Nucleus accumbens (tissue), 56 donors: ENCODE measurements at regions not wholly inside any gene's neighbourhood (a gene's known extent, or its start where the extent isn't known, plus 50 kb on each side); places are given as distances from the start of the nearest gene placed in this dataset.

Experiments
- DNase-seq, 56 donors: peaks; one replicate each; lab custom pipeline; 2025; lab: John Stamatoyannopoulos, UW

DNA sequence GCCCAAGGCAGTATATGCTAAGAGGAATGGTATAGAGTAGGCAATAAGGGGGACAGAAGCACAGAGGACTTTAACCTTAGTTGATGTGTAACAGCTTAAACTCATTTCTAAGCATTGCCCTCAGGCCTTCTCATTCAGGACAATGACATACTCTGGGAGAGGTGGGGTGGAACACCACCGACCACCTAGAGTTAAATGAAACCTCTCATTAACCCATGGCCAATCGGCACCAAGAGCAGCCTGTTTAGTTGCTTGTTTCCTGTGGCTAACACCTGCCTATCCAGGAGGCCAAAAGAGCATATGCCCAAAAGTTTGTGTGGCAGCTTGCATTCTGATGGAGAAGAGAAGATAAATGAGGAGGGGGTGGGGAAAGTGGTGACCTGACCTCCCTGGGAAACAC is 50.0 kb downstream of the PABIR2 start:
- DNase-seq, result no peak

DNA sequence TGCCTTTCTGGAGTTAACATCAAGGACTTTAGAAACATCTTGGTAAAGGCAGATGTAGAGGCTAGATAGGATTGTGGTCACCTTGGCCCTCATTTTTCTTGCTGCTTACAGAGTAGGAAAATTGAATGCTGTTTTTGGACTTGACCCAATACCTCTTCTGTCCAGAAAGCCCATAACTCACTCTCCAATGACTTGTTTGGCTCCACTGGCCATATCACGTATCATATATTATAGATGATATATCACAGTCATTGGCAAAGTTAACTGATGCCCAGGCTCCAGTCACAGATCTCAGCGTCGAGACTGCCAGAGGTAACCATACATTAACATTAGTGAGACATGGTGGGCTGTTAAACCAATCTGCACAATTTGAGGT is 50.6 kb downstream of the PABIR2 start:
- no peak for DNase-seq

DNA sequence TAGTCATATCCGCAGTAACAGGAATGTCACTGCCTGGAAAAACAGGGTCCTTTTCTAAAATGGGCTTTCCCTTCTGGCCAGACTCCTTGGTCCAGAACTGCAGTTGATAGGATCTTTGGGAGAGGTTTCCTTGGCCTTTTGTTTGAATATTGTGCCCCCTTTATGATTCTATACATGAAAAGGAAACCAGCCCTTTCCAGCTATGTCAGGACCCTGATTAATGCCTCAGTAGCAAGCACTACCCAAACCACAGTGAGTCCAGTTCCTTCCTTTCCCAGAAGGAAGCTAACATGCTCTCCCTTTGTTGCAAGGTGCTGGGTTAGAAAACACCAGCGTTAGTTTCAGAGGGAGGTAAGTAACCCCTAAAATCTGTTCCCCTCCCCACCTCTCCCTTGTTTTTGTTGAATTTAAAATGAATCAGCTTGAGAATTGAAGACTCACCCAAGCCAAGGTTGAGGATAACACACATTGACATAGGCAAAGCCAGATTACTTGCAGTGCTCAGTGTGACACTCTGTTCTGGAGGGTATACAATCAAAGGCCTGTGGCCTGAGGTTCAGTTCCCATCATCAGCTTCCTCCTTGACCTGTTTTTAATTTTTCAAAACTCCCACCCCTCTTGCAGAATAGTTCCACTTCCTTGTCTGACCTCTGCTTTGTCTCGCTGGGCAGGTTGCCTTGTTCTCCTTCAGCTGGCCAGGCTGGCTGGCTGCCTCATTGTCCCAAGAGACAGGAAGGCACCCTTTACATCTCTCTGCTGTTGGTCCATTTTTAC is 51.2 kb downstream of the PABIR2 start:
- peak in 4 of 56 donors; percentile 0 to 10 (median 2) for DNase-seq

DNA sequence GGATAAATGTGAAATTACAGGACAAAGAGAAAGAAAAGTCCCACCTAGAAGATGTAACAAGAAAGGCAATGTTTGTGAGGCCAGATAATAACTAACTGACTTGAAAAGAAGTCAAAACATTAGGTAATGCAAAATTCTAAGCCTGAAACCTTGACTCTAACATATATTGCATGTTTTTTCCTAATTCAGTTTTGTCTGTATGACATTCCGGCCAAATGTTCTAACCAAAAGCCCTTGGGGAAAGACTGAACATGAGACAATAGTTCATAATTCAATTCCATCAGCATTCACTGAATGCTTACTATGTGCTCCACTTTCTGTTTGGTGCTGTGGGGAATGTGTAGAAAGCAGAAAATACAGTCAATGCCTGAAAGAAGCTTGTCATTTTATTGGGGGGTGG is 53.9 kb downstream of the PABIR2 start:
- DNase-seq, result no peak

DNA sequence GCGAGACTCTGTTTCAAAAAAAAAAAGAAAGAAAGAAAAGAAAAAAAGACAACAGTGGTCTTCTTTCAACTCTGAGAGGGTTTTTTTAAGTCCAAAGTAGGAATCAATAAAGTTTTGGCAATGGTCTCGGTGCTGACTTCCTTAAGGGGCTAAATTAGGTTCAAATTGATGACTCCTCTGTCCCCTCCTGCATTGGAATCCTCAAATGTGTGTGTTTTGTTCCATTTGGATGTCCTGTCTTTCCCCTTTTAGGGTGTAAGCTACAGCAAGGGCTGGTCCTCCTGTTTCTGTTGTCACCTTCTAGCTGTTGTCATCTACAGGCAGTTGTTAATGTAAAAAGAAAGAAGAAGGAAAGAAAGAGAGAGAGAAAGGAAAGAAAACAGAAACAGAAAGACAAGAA is 54.4 kb downstream of the PABIR2 start:
- no peak for DNase-seq

DNA sequence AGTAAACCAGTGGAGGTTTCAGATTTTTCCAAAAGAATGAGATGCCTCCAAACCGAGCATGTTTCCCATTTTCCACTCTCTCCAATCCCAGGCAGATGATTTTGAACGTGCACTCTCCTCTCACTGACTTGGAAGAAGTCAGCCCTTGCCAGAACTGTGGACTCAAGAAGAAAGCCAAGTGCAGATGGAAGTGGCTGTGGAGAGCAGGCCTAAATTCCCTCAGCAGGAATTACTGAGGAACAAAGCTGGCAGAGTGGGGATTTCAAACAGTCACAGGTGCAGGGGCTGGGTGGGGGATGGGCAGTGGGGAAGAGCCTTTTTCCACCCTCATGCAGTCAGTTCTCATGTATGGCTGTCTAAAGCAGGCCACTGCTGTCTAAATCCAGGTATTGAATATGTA is 55.3 kb downstream of the PABIR2 start:
- no peak for DNase-seq

DNA sequence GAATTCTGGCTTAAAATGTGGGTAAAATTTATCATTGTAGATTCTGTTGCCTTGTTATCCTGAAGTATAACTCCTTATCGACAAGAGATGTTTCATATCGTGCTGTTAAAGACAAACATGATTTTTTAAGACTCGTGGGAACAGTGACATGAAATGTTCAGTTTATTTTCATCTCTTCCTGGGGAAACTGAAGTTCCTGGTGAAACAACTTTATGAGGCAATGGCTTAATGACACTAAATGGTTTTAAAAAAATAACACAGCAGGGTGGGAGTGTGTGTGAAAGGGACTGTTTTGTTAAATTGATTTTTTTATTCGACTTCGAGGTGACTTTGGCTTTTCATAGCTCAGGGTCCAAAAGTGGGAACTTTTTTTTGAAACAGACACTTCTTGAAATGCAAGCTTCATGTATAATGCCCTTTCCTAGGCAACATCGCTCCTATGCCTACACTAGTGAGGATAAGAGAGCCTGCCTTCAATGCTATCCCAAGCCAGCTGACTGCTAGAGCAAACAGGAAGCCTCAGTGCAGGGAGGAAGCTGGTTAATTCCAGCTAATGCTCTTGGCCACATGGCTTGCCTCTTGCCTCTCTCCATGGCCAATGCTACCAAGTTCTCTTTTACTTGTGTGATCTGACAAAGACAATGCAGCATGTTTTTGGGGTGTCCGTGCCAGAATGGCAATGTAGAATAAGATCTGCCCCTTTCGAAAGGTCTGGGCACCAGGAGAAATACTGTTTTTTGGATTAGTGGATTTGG is 57.8 kb downstream of the PABIR2 start:
- DNase-seq, result no peak

DNA sequence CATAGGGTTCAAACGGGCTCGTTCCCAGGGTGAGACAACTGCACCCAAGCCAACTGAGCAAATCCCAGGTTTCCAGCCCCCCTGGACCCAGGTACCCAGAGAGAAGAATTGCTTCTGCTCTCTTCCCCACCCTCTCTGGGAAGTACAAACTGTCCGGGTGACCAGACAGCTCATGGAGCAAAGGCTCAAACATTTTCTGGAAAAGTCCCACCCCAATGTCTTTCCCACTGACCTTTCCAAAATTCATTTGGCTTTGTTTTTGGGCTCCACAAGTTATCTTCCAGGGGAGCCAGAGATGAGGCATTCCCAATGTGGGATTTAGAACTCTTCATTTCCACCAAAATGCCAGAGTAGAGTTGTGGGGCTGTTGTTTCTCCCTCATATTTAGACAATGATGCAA is 58.6 kb downstream of the PABIR2 start:
- DNase-seq, result no peak

DNA sequence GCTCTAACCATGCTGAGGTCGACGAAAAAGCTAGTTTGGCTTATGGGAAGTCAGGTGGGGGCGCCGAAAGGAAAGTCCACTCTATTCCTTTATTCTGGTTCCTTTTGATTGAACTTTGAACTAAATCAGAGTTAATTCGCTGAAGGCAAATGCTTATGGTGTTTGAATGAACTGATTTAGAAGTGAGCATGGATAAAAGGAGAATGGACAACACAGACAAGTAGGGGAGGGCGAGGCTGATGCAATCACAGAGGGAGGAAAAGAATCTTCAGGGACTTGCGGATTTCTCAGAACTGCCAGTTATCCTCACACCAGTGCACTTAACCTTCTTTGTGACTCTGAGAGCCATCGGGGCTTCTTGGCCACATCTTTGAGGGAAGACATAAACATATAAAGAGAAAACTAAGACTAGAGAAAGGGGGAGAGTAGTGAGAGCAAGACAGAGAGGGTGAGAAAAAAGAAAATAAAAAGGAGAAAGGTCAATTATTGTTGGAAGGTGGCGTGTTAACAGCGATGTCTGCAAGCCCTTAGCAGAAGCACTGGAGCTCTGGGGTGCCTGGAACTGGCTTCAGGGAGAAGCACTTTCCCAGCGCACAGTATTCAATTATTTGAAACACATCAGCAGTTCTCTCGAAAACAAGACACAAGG is 59.2 kb downstream of the PABIR2 start:
- no peak for DNase-seq

DNA sequence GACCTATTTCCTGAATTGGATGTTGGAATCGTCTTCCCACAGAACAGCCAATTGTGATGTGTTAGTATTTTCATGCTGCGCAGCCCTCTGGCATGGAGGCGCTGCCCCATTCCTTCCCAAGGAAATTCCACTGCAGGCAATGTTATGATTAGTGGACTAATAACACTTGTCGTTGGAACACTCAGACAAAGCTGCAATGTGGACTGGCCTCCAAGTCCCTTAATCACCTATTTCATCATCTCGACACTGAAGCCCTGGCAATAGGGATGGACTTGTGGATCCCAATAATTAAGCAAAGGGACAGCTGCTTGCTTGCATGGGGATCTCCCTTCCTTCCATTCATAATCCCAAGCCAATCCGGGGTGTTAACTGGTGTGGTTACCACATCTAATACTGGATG is 59.9 kb downstream of the PABIR2 start:
- no peak for DNase-seq

DNA sequence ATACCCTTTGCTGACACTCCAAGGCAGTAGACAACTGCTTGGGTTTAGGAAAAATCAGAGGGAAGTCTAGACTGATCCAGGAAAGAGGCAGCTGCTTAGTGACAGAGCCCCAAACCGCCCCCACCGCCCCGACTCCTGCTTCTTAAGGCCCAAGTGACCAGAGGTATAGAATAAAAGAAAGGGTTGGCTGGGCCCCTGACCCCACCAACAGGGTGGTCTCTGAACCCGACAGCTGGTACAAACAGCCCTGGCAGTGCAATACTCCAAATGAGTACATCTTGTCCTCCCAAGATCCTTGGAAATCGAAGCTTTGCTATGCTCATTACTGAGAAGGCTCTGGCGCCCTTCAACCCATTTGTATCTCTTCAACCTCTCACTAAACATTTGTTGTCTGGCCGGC is 60.6 kb downstream of the PABIR2 start:
- no peak for DNase-seq

DNA sequence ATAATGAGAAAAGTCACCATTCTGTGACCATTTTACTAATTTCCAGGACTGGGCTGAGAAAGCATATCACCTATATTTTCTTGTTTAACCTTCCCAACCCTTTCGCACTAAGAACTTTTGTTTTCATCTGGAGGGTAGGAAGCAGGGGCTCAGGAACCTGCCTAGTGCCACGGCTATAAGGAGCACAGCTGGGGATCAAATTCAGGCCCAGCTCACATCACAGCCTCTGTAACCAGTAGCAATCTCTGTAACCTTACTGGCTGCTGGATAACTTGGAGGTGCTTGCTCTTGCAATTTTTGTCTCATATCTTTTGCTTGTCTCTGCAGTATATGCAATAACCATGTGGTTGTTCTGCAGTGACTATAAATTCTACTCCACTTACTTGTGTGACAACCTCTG is 62.0 kb downstream of the PABIR2 start:
- no peak for DNase-seq

DNA sequence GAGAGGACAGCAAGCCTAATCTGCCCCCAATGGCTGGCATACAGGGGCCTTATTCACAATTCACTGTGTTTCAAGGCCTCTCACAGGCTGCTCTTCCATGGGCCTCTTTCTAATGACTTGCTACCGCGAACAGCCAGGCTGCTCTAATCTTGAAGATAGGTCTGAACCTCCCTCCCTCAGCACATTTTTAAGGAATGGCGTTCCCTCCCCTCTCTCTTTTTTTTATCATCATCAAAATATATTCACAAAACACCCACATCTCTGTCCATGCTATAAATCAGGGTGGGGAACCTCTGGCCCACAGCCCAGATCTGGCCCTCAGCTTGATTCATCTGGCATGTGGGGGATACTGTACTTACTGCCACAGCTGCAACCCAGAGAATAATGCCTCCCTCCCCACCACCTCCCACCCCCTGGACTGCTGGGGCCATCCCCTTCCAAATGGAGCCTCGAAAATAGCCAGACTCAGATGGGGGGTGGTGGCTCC is 62.5 kb downstream of the PABIR2 start:
- no peak for DNase-seq

DNA sequence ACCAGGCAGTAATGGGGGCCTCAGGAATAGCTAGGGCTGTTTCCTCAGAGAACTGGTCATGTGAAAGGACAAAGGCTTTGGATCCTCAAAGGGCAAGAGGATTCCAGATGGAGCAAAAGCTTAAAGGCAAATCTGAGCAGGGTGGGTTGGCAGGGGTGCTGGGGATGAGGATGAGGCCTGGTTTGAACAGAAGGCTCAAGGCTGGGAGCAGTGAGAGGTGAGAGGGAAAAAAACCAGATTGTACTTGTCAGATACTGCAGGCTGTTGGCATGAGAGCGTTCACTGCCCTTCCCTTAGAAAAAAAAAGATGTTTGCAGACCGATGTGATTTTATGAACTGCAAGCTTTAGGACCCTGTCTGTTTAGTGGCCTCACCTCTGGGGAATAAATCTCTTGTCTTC is 63.4 kb downstream of the PABIR2 start:
- DNase-seq, result no peak

DNA sequence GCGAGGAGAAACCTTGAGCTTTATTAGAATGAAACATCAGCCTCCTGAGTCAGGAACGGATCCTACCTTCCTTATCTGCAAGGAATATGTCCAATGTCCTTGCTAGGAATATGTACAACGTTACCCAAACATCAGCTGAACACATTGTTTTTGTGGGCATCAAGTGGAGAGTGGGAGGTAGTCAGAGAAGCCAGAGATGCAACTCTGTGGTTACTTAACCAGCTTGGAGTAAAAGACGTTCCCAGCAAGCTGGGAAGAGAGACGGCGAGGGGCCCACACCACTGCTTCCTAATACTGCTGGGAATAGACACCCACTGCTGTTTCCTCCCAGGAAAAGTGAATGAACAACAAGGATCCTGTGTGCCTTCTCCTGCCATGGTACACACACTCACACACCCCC is 64.3 kb downstream of the PABIR2 start:
- no peak for DNase-seq

DNA sequence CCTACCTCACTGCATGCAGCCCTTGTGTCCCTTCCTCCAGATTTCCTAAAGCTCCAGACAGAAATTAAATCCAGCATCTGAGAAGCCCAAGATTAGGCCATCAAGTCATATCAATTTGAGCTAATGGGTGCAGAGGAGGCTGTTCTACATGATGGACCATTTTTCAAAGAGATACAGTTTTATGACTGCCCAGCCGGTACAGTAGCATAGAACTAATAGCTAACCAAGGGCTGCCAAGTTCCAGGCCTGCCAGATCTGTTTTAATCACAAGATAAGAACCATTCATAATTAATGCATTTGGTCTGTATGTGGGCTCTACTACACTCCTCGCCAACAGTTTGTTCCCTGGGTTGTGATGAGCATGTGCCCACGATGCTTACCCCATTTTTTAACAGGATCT is 64.9 kb downstream of the PABIR2 start:
- no peak for DNase-seq

DNA sequence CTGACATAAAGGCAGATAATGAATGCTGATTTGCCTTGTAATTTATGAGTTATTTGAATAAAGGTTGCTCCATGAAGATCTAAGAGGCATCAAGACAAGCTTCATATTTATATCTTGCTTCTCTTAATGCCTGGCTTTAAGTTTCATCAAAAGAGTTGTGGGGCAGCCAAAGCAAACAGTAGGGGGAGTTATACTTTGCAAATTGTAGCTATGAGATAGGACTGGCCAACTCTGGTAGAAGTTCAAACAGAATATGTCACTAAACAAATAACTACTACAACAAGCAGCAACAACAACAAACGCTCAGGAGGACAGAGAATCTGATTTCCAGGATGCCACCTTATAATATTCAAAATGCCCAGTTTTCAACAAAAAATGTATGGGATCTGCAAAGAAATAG is 69.1 kb upstream of the PLAC1 start:
- DNase-seq, result no peak

DNA sequence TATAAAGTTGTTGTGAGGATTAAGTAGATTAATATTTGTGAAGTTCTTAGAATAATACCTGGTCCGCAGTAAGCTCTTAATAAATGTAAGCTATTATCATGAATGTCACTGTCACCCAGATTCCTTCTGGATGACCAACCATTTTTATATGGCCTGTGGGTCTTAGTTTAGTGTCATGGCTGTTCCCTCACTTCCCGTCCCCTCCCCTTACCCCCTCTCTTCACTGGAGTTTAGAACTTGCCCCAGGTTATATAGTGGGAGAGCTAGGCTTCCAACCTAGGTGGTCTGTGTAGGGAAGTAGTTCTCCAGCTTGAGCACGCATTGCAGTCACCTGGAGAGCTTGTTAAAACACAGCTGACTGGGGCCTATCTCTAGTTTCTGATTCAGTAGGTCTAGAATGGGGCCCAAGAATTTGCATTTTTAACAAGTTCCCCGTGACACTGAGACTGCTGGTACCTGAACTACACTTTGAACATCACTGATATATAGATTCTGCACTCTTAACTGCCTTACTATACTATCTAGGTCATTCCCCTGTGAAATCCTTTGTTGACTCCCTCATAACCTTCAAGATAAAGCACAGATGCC is 66.9 kb upstream of the PLAC1 start:
- no peak for DNase-seq

DNA sequence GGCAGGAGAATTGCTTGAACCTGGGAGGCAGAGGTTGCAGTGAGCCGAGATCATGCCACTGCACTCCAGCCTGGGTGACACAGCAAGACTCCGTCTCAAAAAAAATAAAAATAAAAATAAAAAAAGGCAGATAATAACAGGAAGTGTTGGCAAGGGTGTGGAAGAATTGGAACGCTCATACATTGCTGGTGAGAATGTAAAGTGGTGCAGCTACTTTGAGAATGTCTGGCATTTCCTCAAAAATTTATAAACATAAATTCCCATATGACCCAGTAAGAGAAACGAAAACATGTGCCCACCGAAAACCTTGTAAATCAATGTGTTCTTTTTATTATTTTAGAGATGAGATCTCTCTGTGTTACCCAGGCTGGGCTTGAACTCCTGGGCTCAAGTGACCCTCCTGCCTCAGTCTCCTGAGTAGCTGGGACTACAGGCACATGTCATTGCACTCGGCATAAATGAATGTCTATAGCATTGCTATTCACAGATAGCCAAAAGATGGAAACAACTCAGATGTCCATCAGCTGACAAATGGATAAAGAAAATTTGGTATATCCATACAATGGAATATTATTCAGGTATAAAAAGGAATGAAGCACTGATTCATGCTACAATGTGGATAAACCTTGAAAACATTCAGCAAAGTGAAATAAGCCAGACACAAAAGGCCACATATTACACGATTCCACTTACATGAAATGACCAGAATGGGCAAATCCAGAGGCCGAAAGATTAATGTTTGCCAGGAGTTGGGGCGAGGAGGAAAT is 63.7 kb upstream of the PLAC1 start:
- no peak for DNase-seq

DNA sequence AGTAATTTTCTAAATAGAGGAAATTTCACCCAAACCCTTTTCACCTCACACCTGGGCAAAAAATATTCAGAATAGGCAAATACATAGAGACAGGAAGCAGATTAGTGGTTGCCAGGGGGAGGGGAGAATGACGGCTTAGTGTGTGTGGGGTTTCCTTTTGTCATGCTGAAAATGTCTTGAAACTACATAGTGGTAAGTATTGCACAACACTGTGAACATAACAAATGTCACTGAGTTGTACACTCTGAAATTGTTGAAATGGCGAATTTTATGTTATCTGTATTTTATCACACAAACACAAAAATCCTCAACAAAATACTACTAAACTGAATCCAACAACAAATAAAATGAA is 60.7 kb upstream of the PLAC1 start:
- DNase-seq, result no peak
